ENCODE measurements at regions not wholly inside any gene's neighbourhood (a gene's known extent, or its start where the extent isn't known, plus 50 kb on each side); places are given as distances from the start of the nearest gene placed in this dataset.

- DNase-seq, result no peak
These were observed 90.0 kb upstream of the CLMN start for GRCh38 chr14:95409477-95410272.

DNA sequence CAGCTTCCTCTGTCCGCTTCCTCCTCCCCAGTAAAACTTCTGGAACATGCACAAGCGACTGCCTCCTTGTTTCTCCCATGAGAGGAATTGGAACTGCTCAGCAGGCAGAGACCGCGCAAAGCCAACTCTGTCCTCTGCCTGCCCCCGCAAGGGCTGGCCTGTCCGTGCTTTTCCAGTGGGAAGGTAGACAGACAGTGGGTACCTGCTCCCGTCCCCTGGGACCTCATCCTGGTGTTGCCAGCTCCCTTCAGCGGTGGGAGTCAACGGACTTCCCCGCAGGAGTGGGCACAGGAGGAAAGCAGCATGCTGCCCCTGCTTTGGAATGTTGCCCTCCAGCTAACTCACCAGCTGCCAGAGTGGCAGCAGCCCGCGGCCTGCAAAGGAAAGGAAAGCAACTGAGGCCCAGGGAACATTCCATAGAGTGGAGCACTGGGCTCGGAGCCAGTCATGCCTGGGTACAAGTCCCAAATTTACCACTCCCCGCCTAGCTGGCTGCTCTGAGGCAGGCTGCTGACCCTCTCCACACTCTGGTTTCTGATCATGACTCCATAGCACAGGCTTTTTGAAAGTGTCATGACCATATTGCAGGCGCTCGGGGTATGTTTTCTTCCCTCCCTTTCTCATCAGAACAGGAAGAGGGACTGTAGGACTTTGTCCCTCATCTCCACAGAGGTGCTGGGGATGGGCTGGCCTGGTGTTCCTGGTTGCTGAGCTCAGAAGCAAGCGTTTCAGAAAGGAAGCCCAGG, 89.2 kb upstream of the CLMN start:
- DNase-seq, result no peak

- no peak for DNase-seq
These were observed 87.6 kb upstream of the CLMN start for GRCh38 chr14:95407354-95407753.

DNA sequence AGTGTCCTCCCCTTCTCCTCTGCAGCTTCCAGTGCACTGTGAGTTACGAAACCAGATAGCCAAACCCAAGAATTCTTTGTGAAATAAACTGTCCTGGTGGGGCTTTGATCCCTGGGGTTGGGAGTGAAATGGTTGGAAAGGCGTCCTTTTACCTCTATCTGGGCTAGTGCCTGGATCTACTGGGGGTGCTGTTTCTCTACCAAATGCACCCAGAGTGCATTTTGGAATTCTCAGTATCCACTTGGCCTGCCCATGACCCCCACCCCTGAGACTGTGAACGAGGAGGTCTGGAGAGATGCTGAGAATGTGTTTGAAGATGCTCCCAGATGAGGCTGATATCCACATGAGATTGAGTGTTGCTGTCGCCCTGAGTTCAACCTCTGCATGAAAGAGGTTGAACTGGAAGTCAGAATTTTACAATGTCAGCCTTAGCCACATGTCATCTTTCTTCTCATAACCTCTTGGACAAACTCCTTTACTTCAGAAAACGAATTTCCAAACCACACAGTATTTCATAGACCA, 87.1 kb upstream of the CLMN start:
- no peak for DNase-seq

- DNase-seq, result no peak
These were observed 84.9 kb upstream of the CLMN start for GRCh38 chr14:95404583-95404982.

- no peak for DNase-seq
These were observed 82.9 kb upstream of the CLMN start for GRCh38 chr14:95402578-95402977.

DNA sequence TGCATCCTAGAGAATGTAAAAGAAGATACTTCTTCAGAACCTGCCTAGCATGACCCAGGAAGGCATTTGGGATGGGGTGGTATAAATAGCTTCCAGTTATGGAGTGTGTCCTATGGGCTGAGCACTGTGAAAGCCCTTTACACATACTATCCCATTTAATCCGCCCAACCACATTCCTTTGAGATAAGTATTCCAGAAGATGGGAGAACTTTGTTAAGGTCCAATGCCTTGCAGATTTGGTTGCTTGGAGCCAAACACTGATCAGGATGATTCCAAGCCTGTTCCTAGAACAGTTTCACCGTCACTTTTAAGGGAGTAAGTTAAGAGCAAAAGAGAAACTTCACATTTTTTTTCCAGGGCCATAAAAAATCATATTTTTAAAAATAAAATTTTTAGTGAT, 82.5 kb upstream of the CLMN start:
- DNase-seq, result no peak

- no peak for DNase-seq
These were observed 79.2 kb upstream of the CLMN start for GRCh38 chr14:95398630-95399547.

DNA sequence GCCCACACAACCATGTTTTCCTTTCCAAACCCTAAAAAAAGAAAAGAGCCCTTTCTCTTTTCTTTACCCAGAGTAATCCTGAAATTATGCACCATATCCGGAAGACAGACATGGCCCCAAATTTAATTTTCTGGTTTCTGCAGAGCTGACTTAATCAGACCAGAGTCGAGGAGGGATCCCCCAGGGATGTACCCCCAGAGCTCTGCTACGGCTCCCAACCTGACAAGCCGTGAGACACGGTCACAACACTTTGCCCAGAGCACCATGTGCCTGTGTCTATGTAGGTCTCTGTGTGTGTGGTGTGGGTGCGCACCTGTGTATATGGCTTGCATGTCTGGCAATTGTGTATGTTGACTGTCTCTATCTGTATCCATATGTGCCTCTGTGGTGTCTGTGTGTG, 77.6 kb upstream of the CLMN start:
- no peak for DNase-seq

DNA sequence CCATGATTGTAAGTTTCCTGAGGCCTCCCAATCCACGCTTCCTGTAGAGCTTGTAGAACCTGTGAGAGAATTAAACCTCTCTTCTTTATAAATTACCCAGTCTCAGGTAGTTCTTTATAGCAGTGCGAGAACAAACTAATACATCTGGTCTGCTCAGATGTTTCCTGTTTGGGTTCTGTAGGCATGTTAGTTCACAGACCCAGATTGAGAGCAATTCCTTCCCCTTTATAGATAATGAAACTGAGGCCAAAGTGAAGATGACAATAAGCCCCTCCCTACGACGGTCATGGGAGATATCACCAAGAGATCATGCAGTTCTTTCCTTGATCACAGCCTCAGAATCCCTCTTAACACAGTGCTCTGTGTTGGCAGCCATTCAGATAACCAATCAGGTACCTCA, 76.5 kb upstream of the CLMN start:
- DNase-seq, result no peak

DNA sequence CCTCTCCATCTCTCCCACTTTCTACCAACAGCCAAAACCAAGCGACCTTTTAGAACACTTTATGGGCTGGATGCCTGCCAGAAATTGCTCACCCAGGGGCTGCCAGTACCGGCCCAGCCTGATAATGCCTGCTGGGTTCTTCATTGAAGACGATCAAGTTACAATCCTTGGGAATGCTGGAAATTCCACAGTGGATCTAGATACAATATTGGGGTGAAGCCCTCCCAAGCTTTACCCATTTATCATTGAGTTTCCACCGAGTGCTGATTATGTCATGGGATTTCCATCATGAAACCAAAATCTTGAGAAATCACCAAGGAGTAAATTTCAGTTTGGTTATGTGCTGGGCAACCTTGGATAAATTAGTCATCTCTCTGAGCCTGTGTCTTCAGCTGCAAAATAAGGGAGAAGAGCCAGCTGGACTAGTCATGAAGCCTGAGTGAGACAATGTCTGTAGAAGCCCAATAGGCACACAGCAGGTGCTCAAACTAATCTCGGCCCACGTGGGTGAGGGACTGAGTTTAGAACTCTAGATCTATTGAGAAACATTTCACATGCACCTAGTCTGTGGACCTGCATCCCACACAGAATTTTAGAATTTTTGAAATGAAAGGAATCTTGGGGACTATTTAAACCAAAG, 75.5 kb upstream of the CLMN start:
- DNase-seq, result no peak

- DNase-seq, result no peak
These were observed 74.8 kb upstream of the CLMN start for GRCh38 chr14:95394297-95395097.

DNA sequence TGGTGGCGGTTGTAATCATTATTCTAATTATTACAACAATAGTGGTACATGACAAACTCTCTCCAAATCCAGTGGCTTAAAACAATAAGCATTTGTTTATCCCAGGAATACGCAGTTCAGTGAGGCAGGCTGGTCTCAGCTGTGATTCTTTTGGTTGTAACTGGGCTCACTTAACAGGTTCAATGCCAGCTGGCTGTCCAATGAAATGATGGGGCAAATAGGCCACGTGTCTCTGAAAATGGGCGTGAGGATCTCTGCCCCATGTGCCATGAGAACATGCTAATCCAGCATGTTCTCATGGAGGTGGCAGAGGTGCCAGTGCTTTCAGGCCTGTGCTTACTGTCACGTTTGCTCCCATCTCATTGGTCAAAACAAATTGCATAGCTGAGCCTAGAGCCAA, 73.1 kb upstream of the CLMN start:
- DNase-seq, result no peak

DNA sequence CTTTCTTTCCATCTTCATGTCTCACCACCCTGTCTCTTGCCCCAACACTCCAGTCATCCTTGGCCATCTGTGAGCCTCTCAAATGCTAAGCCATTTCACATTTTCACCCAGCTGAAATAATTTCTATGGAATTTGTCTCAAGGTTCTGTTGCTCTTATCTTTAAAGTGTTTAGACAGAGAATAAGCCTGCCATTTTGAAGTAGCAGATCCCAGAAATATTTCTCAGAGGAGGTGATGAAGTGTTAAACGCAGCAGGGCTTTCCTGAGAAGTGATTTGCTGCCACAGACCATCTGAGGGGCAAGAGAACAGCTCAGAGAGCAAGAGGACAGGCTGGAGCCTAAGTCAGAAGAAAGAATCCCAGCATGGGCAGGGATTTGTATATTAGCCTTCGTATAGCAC, 71.6 kb upstream of the CLMN start:
- DNase-seq, result no peak

- no peak for DNase-seq
These were observed 69.8 kb upstream of the CLMN start for GRCh38 chr14:95389471-95390011.

DNA sequence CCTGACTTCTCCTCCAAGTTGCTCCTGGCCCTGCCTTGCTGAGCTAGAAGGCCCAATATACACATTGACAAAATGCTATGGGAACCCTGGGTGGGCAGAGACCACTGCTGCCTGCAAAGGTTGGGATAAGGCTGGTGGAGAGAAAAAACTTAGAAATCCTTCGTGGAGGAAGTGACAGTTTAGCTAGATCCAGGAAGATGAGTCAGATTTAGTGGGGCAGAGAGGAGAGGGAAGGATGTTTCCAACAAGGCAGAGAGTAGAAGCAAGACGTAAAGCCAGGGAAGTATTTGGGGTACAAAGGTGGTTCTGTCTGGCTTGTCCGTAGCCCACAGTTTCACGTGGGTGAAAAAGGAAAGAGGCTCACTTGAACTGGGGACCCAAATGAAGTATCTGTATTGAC, 69.0 kb upstream of the CLMN start:
- DNase-seq, result no peak

DNA sequence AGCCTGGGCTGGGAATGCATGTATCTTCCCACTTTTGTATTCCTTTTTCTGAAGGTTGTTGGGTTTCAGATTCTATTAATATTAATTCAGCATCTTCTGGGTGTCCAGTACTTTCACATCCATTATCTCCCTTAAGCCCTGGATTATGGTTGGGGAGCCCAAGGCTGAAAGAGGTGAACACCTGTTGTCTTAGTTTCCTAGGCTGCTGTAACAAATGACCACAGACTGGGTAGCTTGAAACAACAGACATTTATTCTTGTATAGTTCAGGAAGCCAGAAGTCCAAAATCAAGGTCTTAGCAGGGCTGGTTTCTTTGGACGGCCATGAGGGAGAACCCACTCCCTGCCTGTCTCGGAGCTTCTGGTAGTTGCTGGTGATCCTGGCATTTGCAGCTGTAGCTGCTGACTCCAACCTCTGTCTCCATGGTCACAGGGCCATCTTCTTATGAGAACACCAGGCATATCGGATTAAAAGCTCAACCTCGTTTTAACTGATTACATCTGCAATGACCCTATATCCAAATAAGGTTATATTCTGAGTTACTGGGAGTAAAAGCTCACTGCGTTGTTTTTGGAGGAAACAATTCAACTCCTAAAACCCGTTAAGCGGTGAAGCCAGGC, 68.2 kb upstream of the CLMN start:
- DNase-seq, result no peak

DNA sequence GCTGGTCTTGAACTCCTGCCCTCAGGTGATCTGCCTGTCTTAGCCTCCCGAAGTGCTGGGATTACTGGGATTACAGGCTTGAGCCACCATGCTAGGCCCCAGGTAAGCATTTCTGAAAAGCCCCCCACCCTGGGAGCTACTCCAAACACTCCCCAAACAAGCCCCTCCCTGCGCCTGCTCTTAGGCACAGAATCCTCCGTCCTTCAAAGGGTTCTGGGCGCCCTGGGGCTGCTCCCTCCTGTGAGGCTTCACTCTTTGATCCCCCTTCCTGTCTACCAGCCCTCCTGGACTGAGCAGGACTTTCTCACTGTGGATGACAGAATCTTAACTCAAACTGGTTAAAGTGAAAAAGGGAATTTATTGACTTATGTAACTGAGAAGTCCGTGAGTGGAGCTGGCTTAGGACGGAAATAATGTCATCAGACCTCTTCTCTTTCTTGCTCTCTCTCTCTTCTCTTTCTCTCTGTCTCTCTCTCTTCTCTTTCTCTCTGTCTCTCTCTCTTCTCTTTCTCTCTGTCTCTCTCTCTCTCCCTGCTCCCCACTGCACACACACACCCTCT, 66.9 kb upstream of the CLMN start:
- no peak for DNase-seq

DNA sequence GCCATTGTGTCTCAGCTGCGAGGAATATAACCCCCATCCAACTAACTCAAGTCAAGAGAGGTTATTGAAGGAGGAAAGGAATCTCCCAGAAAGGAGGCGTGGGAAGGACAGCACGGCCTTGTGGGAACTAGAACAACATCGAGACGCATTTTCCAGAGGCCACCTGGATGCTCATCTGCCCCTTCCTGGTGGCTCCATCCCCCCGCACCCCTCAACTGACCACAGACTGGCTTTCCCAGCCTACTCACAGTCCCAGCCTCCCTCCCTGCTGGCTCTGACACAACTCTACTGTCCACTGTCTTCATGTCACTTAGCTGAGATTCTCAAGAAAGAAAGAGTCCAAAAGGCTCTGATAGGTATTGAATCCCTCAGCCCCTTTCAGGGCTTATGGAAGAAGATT, 66.0 kb upstream of the CLMN start:
- no peak for DNase-seq

DNA sequence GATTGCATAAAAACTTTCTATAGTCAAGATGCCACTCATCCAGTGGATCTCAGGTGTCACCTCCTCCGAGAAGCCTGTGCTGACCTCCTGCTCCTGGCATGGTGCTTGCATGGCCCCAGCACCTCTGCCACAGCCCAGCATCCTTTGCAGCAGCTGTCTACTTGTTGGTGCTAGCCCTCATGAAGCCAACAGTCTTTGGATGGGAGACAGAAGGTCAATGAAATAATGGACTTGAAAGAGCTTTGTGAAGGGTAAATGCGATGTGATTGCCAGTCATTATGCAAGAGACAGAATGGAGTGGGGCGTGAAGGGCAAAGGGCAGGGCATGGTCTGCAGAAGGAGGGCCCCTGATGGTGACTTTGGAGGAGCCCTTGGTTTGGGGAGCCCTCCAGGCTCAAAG, 63.0 kb upstream of the CLMN start:
- DNase-seq, result no peak

- no peak for DNase-seq
These were observed 62.0 kb upstream of the CLMN start for GRCh38 chr14:95381726-95382125.

Measured in CD4-positive, alpha-beta T cell treated with Interleukin-12 subunit alpha and Interleukin-12 subunit beta, for 1 hour (primary cell).